Gastrocnemius medialis (tissue), 4 donors: ENCODE measurements at regions not wholly inside any gene's neighbourhood (a gene's known extent, or its start where the extent isn't known, plus 50 kb on each side); places are given as distances from the start of the nearest gene placed in this dataset.

Experiments used
- POLR2A ChIP-seq, 2 donors: fragments of 450-650 bp; IDR thresholded peaks; one replicate each; pipeline ENCODE4 v1.6.1; 2017; ENCODE audit warnings: antibody characterized with exemption in 2 of 2, mild to moderate bottlenecking in 2 of 2, moderate library complexity in 2 of 2
- TF ChIP-seq, protein P1 (sequence below), 5 experiments: fragments of 450-650 bp in 3 of 5; fragments of 200-600 bp in 2 of 5; sonication (generic) in 2 of 5; IDR thresholded peaks in 4 of 5; conservative IDR thresholded peaks in 1 of 5; 1 replicate in 4 of 5; 2 replicates in 1 of 5; pipeline ENCODE4 v1.5.1; 2016 to 2019; ENCODE audit warnings: antibody characterized with exemption in 5 of 5, mild to moderate bottlenecking in 3 of 5, moderate library complexity in 3 of 5

DNA sequence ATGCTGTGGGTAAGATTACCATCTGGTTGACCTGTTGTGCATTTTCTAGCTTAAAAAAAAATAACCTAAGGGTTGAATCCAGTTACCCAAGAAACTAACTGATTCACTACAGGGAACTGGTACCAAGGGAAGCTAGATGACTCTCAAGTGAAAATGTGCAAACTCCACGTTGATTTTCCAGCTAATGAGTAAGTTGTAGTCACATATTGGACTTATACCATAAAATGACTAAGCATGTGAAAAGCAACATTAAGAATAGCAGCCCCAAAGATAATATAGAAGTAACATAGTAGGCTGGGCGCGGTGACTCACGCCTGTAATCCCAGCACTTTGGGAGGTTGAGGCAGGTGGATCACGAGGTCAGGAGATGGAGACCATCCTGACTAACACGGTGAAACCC is 270.9 kb downstream of the SPRY1 start:
- TF ChIP-seq, protein P1, sequence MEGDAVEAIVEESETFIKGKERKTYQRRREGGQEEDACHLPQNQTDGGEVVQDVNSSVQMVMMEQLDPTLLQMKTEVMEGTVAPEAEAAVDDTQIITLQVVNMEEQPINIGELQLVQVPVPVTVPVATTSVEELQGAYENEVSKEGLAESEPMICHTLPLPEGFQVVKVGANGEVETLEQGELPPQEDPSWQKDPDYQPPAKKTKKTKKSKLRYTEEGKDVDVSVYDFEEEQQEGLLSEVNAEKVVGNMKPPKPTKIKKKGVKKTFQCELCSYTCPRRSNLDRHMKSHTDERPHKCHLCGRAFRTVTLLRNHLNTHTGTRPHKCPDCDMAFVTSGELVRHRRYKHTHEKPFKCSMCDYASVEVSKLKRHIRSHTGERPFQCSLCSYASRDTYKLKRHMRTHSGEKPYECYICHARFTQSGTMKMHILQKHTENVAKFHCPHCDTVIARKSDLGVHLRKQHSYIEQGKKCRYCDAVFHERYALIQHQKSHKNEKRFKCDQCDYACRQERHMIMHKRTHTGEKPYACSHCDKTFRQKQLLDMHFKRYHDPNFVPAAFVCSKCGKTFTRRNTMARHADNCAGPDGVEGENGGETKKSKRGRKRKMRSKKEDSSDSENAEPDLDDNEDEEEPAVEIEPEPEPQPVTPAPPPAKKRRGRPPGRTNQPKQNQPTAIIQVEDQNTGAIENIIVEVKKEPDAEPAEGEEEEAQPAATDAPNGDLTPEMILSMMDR (IDR thresholded peaks at IDR 0.05 in 4 of 5, conservative IDR thresholded peaks at IDR 0.05 in 1 of 5): no peak
- no peak for TF ChIP-seq POLR2A (IDR thresholded peaks at IDR 0.05)
